RWPE1 (cell line): ENCODE measurements at regions not wholly inside any gene's neighbourhood (a gene's known extent, or its start where the extent isn't known, plus 50 kb on each side); places are given as distances from the start of the nearest gene placed in this dataset.

ENCODE experiments used
- CTCF ChIA-PET: fragments of 350-600 bp; sonication (Branson Sonifier 250); formaldehyde crosslinking; extraction: SDS; loops from one replicate; lab custom pipeline; 2021; lab: Yijun Ruan, JAX
- POLR2A ChIA-PET: fragments of 400-600 bp; formaldehyde crosslinking; extraction: SDS; loops from one replicate; lab custom pipeline; 2020; ENCODE audit warnings: antibody characterized with exemption; ENCODE audit not compliant: low non-redundant PET; lab: Yijun Ruan, JAX
- DNase-seq: peaks from one replicate; pipeline ENCODE4 v3.0.0; 2012; ENCODE audit warnings: low spot score
- H3K27ac ChIP-seq: fragments of 450-650 bp; 2 replicates; pipeline ENCODE4 v1.5.1; 2017
- TF ChIP-seq, protein P1 (sequence below): fragments of 450-650 bp; conservative IDR thresholded peaks from 2 replicates; pipeline ENCODE4 v1.5.1; 2017; ENCODE audit warnings: low read depth, mild to moderate bottlenecking

DNA sequence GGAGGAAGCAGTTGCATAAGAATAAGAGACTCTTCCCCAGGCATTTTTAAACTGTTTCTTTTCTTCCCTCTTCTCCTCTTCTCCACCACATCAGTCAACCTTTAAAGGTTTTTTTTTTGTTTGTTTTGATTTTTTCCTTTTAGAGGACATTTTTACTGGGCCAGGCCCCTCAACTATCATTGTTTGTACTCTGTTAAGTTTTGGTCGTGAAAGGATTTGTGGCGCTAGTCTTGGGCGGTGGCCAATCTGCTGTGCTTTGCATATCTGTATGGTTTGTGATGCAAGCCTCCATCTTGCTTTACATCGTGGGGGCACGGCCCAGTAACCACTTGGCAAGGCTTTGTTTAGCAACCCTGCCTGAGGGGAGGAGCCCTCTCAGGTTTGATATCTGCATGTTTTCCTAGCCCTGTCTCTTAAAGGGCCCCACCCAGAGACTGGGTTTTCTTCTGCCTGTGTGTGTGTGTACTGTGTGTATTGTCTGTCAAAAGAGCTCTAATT lies 101.9 kb upstream of the SLITRK2 start:
- TF ChIP-seq, protein P1, sequence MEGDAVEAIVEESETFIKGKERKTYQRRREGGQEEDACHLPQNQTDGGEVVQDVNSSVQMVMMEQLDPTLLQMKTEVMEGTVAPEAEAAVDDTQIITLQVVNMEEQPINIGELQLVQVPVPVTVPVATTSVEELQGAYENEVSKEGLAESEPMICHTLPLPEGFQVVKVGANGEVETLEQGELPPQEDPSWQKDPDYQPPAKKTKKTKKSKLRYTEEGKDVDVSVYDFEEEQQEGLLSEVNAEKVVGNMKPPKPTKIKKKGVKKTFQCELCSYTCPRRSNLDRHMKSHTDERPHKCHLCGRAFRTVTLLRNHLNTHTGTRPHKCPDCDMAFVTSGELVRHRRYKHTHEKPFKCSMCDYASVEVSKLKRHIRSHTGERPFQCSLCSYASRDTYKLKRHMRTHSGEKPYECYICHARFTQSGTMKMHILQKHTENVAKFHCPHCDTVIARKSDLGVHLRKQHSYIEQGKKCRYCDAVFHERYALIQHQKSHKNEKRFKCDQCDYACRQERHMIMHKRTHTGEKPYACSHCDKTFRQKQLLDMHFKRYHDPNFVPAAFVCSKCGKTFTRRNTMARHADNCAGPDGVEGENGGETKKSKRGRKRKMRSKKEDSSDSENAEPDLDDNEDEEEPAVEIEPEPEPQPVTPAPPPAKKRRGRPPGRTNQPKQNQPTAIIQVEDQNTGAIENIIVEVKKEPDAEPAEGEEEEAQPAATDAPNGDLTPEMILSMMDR = no peak
- H3K27ac ChIP-seq = no peak overlapping the region
- CTCF ChIA-PET = no interaction called here
- POLR2A ChIA-PET = no interaction called here
- DNase-seq = no peak

DNA sequence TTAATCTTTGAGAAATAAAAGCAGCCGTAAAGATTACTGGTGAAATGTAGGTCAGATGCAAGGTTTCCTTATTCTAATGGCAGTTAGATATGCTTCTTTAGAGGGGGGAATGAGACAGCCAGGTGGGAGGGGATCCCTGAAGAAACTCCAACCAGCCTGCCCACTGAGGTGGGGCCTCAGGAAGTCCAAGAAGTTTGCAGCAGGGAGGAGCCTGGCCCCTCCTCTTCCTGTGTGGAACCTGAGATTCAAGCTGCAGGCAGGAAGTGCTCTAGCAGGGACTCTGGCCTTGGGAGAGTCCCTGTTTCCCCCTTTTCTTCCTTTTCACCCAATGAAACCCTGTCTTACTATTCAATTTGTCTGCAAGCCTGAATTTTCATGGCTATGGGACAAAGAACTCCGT lies 101.4 kb upstream of the SLITRK2 start:
- TF ChIP-seq, protein P1 = no peak
- H3K27ac ChIP-seq = no peak overlapping the region
- DNase-seq = no peak
- POLR2A ChIA-PET = no interaction called here
- CTCF ChIA-PET = no interaction called here

DNA sequence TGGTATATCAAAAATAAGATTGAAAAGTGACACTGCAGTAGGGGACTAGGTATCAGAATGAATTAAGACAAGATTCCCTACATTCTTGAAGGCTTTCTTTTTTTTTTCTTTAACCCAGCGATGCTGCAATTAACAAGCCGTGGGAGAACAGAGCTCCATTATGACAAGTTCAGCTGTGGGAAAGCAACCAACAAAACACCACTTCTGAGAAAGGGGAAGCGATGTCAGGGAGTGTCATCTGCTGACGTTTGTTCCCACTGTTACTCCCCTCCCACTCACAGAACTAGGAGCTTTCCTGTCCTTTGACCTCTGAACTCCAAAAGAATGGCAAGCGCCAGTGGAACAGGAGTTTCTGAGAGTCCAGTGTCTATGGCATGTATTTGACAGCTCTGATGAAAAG lies 90.2 kb upstream of the SLITRK2 start:
- CTCF ChIA-PET = no interaction called here

DNA sequence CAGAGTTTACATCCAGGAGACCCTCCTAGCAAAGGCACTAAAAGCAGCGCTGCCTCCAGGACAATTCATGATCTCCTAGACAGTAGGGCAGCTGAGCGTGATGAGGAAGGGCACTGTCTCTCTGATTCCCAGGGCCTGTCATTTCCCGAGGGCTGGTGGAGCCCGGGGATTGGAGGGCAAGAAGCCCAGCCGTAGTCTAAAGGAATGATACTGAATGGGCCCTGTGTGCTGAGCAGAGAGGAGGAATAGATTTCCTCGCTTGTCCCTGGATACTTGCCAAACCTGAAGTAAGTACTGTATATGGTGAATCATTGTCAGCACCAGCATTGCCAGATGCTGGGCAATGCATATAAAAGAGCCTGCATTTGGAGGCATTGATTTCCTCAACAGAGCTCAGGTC lies 88.0 kb upstream of the SLITRK2 start:
- TF ChIP-seq, protein P1 = no peak
- ChIA-PET CTCF (interaction anchor here (0.9 kb wide), 1 partner anchor 457 kb away, joined by 3 read pairs; no protein-coding TSS in a partner anchor), POLR2A (no interaction called here)
- peak; percentile 5 for DNase-seq
- H3K27ac ChIP-seq = no peak overlapping the region

More for the DNA sequence above, 90.2 kb upstream of the SLITRK2 start:
- POLR2A ChIA-PET = no interaction called here
- H3K27ac ChIP-seq = no peak overlapping the region
- TF ChIP-seq, protein P1 = no peak
- no peak for DNase-seq

DNA sequence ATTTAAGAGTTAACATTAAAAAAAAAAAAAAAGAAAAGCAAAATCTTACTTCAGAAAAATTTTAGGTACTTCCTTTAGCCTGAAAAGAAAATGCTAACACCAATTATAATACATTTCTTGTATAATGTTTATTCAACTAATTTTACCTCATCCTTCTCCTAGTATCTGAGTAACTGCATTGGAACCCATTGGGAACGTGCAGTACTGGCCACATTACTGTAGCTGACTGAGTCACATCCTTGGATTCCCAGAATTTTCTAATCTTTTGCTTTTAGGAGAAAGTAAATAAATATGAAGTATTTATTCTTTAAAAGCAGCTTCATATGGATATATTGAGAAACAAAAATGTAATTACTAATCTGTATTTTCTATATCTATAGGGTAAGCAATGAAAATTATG lies 82.6 kb upstream of the SLITRK2 start:
- POLR2A ChIA-PET = no interaction called here

DNA sequence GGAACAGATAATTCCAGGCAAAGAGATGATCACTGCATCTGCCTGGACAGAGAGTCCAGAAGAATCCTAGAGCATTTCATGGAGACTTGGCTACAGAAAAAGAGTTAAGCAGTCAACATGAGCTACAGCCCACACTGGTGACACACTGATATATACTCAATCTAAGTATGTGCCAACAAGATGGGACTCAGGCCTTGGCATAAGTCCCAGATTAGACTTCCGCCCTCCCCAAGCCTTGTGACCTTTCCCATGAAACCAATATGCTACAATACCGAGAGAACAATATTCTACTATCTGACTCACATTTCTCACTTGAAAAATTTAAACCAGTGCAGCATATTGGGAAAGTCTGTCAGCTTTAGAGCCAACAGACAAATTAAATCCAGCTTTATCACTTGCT lies 65.7 kb upstream of the SLITRK2 start:
- POLR2A ChIA-PET = no interaction called here
- TF ChIP-seq, protein P1 = no peak
- CTCF ChIA-PET = no interaction called here
- no peak for DNase-seq
- H3K27ac ChIP-seq = no peak overlapping the region

More for the DNA sequence above, 82.6 kb upstream of the SLITRK2 start:
- no peak for DNase-seq
- no peak overlapping the region for H3K27ac ChIP-seq
- CTCF ChIA-PET = no interaction called here
- TF ChIP-seq, protein P1 = no peak
